Right cardiac atrium (tissue), 5 donors: ENCODE measurements at regions not wholly inside any gene's neighbourhood (a gene's known extent, or its start where the extent isn't known, plus 50 kb on each side); places are given as distances from the start of the nearest gene placed in this dataset.

ENCODE experiments used
- ATAC-seq, 2 donors: fragments of 200-7000 bp; cut with Tn5 transposase; one replicate each; pipeline versions ENCODE4 v1.8.0 to v1.9.1; 2020; ENCODE audit warnings: moderate library complexity in 2 of 2, mild to moderate bottlenecking in 1 of 2
- DNase-seq, 3 donors: peaks; one replicate each; pipeline ENCODE4 v3.0.0-alpha.2; 2020
- H3K27ac ChIP-seq: one replicate; pipeline ENCODE4 v1.5.1; 2013; ENCODE audit warnings: mild to moderate bottlenecking, low read length, control low read depth, moderate library complexity
- H3K27me3 ChIP-seq: one replicate; pipeline ENCODE4 v1.6.1; 2013; ENCODE audit not compliant: control insufficient read depth, insufficient read depth
- H3K4me1 ChIP-seq: one replicate; pipeline ENCODE4 v1.6.1; 2013; ENCODE audit warnings: low read length; ENCODE audit not compliant: control insufficient read depth, insufficient read depth
- H3K4me3 ChIP-seq: one replicate; pipeline ENCODE4 v1.5.1; 2013; ENCODE audit warnings: low read length, control low read depth
- H3K9me3 ChIP-seq: one replicate; pipeline ENCODE4 v1.6.1; 2013; ENCODE audit warnings: low read length; ENCODE audit not compliant: control insufficient read depth
- whole genome bisulfite sequencing: extraction: QIAGEN DNeasy Blood & Tissue Kit; methylation state at CpG from one replicate; pipeline ENCODE4 v1.1.7; 2013; 5-methylcytosine and 5-hydroxymethylcytosine counted together
- intact Hi-C, 4 donors: fragments of 100-400 bp; cut with DNase I; formaldehyde crosslinking; loops; one replicate each; pipeline versions ENCODE4 v1.11.0 to v1.14.0; 2022 to 2023
- donor health status: healthy with polysubstance abuse.
- donor health status: DM: no; HTN: yes; CAD: no.
- donor health status: DM: no; HTN: no; CAD: no.
- donor health status: DM: no; HTN: yes; CAD: no; lungs with severe emphysema.
- donor health status: DM: yes; HTN: yes; CAD: no.

GRCh38 chr18:61756244-61756643 lies 136.6 kb downstream of the RNF152 start:
- Histone ChIP-seq H3K27me3 (no peaks in the 10 kb centered on the region), H3K4me3 (no peak overlapping the region), H3K27ac (no peak overlapping the region), H3K4me1 (no peaks in the 10 kb centered on the region), H3K9me3 (no peaks in the 10 kb centered on the region)
- DNase-seq, result no peak
- WGBS, result 90% methylated on average over 3 of the region's 3 CpGs
- intact Hi-C loops, result loop anchor here in 2 of 4 donors (10.0 kb wide), 3 partner anchors 61 to 139 kb away; partner anchors contain the start of gene RNF152 (in 1 of the 2)
- ATAC-seq, result no peak

GRCh38 chr18:61755555-61755954 lies 137.3 kb downstream of the RNF152 start:
- H3K4me1 ChIP-seq, result no peaks in the 10 kb centered on the region
- ATAC-seq (no peak), DNase-seq (no peak)
- intact Hi-C loops, result loop anchor here in 2 of 4 donors (10.0 kb wide), 3 partner anchors 61 to 139 kb away; partner anchors contain the start of gene RNF152 (in 1 of the 2)
- no peaks in the 10 kb centered on the region for H3K9me3 ChIP-seq
- 78% methylated on average over 7 of the region's 7 CpGs for WGBS
- H3K27me3 ChIP-seq, result no peaks in the 10 kb centered on the region
- H3K27ac ChIP-seq, result no peak overlapping the region
- no peak overlapping the region for H3K4me3 ChIP-seq

GRCh38 chr18:61754039-61754583 lies 138.7 kb downstream of the RNF152 start:
- intact Hi-C loops, result loop anchor here in 2 of 4 donors (10.0 kb wide), 3 partner anchors 59 to 141 kb away; partner anchors contain the start of gene RNF152 (in 1 of the 2)
- H3K27me3 ChIP-seq, result no peaks in the 10 kb centered on the region
- no peaks in the 10 kb centered on the region for H3K9me3 ChIP-seq
- no peaks in the 10 kb centered on the region for H3K4me1 ChIP-seq
- no peak for ATAC-seq
- H3K27ac ChIP-seq, result no peak overlapping the region
- 74% methylated on average over 5 of the region's 5 CpGs for WGBS
- H3K4me3 ChIP-seq, result no peak overlapping the region
- DNase-seq, result no peak

- 97% methylated on average over 1 of the region's 1 CpG for WGBS
- no peak for DNase-seq
- intact Hi-C loops, result loop anchor here in 2 of 4 donors (10.0 kb wide), 3 partner anchors 59 to 141 kb away; partner anchors contain the start of gene RNF152 (in 1 of the 2)
- Histone ChIP-seq H3K27ac (no peak overlapping the region), H3K4me3 (no peak overlapping the region), H3K4me1 (no peaks in the 10 kb centered on the region), H3K9me3 (no peaks in the 10 kb centered on the region), H3K27me3 (no peaks in the 10 kb centered on the region)
- no peak for ATAC-seq
These were observed 139.4 kb downstream of the RNF152 start for GRCh38 chr18:61753373-61753772.

GRCh38 chr18:61752973-61753372 lies 139.8 kb downstream of the RNF152 start:
- ATAC-seq, result no peak
- DNase-seq, result no peak
- no peak overlapping the region for H3K4me3 ChIP-seq
- no peaks in the 10 kb centered on the region for H3K9me3 ChIP-seq
- no peaks in the 10 kb centered on the region for H3K4me1 ChIP-seq
- 77% methylated on average over 5 of the region's 5 CpGs for WGBS
- no peaks in the 10 kb centered on the region for H3K27me3 ChIP-seq
- no peak overlapping the region for H3K27ac ChIP-seq
- intact Hi-C loops, result loop anchor here in 2 of 4 donors (10.0 kb wide), 3 partner anchors 58 to 142 kb away; partner anchors contain the start of gene RNF152 (in 1 of the 2)

- no peaks in the 10 kb centered on the region for H3K27me3 ChIP-seq
- H3K9me3 ChIP-seq, result no peaks in the 10 kb centered on the region
- no peak overlapping the region for H3K27ac ChIP-seq
- no peaks in the 10 kb centered on the region for H3K4me1 ChIP-seq
- no peak for DNase-seq
- intact Hi-C loops, result loop anchor here in 2 of 4 donors (10.0 kb wide), 3 partner anchors 56 to 144 kb away; partner anchors contain the start of gene RNF152 (in 1 of the 2)
- 68% methylated on average over 9 of the region's 9 CpGs for WGBS
- peak in 1 of 2 donors; percentile 34 for ATAC-seq
- H3K4me3 ChIP-seq, result no peak overlapping the region
These were observed 141.8 kb downstream of the RNF152 start for GRCh38 chr18:61750840-61751668.

GRCh38 chr18:61749546-61749945 lies 143.3 kb downstream of the RNF152 start:
- H3K4me1 ChIP-seq, result peaks cover 5% of the 10 kb centered on the region
- WGBS, result 74% methylated on average over 4 of the region's 4 CpGs
- DNase-seq (no peak), ATAC-seq (no peak)
- no peak overlapping the region for H3K27ac ChIP-seq
- H3K27me3 ChIP-seq, result no peaks in the 10 kb centered on the region
- intact Hi-C loops, result loop anchor here in 1 of 4 donors (10.0 kb wide), 1 partner anchor 105 kb away; no protein-coding TSS in a partner anchor
- H3K4me3 ChIP-seq, result no peak overlapping the region
- no peaks in the 10 kb centered on the region for H3K9me3 ChIP-seq

GRCh38 chr18:61749031-61749430 lies 143.8 kb downstream of the RNF152 start:
- intact Hi-C loops, result loop anchor here in 1 of 4 donors (10.0 kb wide), 1 partner anchor 106 kb away; no protein-coding TSS in a partner anchor
- Histone ChIP-seq H3K4me1 (peaks cover 5% of the 10 kb centered on the region), H3K27ac (no peak overlapping the region), H3K27me3 (no peaks in the 10 kb centered on the region), H3K9me3 (no peaks in the 10 kb centered on the region), H3K4me3 (no peak overlapping the region)
- ATAC-seq (no peak), DNase-seq (no peak)
- WGBS, result 71% methylated on average over 6 of the region's 6 CpGs

- intact Hi-C loops, result loop anchor here in 1 of 4 donors (10.0 kb wide), 1 partner anchor 107 kb away; no protein-coding TSS in a partner anchor
- ATAC-seq, result peak; percentile 6 to 32
These were observed 144.8 kb downstream of the RNF152 start for GRCh38 chr18:61748004-61748403.

GRCh38 chr18:61743775-61744531 lies 148.9 kb downstream of the RNF152 start:
- Histone ChIP-seq H3K4me1 (peaks cover 10% of the 10 kb centered on the region), H3K4me3 (no peak overlapping the region), H3K27ac (peak overlapping the region; percentile 14), H3K27me3 (no peaks in the 10 kb centered on the region), H3K9me3 (no peaks in the 10 kb centered on the region)
- intact Hi-C loops, result loop anchor here in 1 of 4 donors (5.0 to 10.0 kb wide), 2 partner anchors 111 to 148 kb away; partner anchors contain the start of gene RNF152
- ATAC-seq, result peak; percentile 79 to 81
- 39% methylated on average over 4 of the region's 4 CpGs for WGBS
- DNase-seq, result peak; percentile 62 to 76 (median 75)

More at GRCh38 chr18:61748004-61748403, 144.8 kb downstream of the RNF152 start:
- H3K4me3 ChIP-seq, result no peak overlapping the region
- no peaks in the 10 kb centered on the region for H3K9me3 ChIP-seq
- WGBS, result 58% methylated on average over 10 of the region's 10 CpGs
- H3K27ac ChIP-seq, result no peak overlapping the region
- no peaks in the 10 kb centered on the region for H3K27me3 ChIP-seq
- DNase-seq, result peak in 1 of 3 donors; percentile 56
- H3K4me1 ChIP-seq, result peaks cover 7% of the 10 kb centered on the region
